Epithelial cell of prostate (primary cell): ENCODE measurements at regions not wholly inside any gene's neighbourhood (a gene's known extent, or its start where the extent isn't known, plus 50 kb on each side); places are given as distances from the start of the nearest gene placed in this dataset.

Experiments used
- DNase-seq: peaks from one replicate; pipeline ENCODE4 v3.0.0-alpha.2; 2011; ENCODE audit warnings: low read depth, low spot score
- H3K27ac ChIP-seq: fragments of 450-650 bp; 2 replicates; pipeline ENCODE4 v1.5.1; 2017; ENCODE audit warnings: mild to moderate bottlenecking

DNA sequence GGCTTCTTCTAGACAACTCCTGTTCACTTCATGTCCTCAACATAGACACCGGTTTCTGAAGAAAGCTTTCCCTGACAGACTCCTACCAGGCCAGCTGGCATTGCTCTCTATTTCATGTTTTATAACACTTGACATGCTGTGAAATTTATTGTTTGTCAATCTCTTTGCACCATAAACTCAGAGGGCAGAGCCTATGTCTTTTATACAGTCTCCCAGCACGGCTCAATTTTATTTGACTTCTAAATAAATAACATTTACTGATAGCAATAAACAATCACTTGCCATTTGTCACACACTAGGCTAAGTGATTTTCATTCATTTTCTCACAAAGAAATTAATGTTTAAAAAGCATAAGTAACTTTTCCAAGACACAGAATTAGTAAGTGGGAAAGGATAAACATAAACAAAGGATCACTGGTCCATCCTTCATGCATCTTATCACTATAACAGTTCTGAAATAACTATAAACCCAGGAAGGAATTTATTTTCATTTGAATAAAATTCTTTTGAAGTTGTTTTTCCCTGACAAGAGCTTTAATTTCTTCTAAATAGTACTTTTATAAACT is 577.6 kb downstream of the TECRL start:
- no peak overlapping the region for H3K27ac ChIP-seq
- DNase-seq, result no peak

DNA sequence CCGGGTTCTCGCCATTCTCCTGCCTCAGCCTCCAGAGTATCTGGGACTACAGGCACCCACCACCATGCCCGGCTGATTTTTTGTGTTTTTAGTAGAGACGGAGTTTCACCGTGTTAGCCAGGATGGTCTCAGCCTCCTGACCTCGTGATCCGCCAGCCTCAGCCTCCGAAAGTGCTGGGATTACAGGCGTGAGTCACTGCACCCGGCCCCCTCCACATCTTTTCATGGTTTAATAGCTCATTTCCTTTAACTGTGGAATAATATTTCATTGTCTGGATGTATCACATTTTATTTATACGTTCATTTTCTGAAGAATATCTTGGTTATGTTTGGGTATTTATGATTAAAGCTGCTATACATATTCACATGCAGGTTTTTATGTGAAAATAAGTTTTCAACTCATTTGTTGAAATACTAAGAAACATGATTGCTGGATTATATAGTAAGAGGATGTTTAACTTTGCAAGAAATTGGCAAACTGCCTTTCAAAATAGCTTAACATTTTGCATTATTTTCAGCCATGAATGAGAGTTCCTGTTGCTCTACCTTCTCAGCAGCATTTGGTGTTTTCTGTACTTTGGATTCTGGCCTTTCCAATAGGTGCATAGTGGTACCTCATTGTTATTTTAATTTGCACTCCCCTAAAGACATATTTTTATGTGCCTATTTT is 591.9 kb downstream of the TECRL start:
- no peak overlapping the region for H3K27ac ChIP-seq
- DNase-seq, result no peak

- no peak for DNase-seq
- no peak overlapping the region for H3K27ac ChIP-seq
Measured at GRCh38 chr4:63814171-63814964, 594.9 kb downstream of the TECRL start.

- DNase-seq, result no peak
- no peak overlapping the region for H3K27ac ChIP-seq
Measured at GRCh38 chr4:63799166-63799565, 610.1 kb downstream of the TECRL start.

DNA sequence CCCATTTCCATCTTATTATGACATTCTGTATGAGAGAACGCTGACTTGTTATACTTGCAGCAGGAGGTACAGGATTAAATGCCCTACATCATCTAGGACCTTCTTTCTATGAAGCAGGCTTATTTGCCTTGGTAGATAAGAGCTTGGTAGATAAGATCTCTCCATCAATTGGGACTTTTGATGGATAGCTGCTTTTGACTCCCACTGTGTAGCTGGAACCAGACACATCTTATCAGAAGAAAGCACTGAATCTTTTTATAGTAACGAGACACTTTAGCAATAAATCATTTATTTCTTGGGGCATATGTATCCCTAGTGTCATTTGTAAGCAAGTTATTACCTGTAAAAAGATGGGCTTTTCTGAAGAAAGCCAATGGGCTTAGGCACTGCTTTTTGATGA is 613.9 kb downstream of the TECRL start:
- no peak for DNase-seq
- no peak overlapping the region for H3K27ac ChIP-seq

DNA sequence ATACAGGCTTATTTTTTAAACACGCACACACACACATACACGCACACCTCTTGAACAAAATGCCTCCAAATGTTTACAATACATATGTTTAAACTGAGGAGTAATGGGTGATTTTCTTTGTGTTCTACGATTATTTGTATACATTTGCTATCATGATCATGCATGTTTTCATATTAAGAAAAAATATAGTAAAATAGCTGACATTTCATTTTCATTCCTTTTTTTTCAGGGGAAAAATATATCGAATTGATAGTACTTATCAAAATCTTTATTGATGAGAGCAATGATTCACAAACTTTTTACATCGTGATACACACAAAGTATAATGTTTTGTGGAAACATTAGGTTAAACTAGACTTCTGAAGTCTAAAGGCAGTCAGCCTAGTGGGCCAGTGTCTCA is 618.9 kb downstream of the TECRL start:
- H3K27ac ChIP-seq, result no peak overlapping the region

DNA sequence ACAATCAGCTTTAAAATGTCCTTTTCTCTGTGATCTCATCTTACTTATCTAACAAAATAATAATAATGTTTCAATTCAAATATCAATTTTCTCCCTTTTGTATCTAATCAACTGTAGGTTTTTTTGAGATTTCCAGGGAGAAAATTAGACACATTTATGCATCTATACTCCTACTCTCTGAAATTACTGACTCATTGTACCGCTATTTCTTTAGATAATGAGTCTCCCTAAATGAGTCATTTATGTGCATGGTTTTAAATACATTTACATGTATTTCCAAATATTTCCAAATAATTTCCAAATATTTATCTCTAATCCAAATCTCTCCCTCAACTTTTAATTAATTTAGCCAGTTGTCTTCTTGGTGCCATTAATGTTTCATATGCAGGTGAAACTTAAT is 621.0 kb downstream of the TECRL start:
- no peak for DNase-seq
- no peak overlapping the region for H3K27ac ChIP-seq

More for the DNA sequence above, 618.9 kb downstream of the TECRL start:
- DNase-seq, result no peak

- H3K27ac ChIP-seq, result no peak overlapping the region
- DNase-seq, result no peak
Measured at GRCh38 chr4:63787326-63787725, 621.9 kb downstream of the TECRL start.

DNA sequence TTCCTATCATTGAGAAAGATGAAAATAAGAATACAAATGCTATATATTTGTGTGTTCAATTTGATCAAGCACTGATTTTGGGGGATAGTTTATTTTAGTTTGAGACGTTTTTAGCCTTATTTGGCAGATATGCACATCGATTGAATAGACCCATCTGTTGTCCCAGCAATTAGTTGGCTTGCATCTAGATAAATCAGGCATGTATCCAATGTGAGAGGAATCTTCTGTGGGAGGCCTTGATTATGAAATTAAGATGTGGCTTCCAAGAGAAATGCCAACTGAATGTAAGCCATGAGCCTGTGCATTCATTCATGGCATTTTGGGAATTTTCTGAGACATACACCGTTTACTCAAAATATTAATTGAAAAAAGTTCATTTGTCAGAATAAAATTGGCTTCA is 623.1 kb downstream of the TECRL start:
- no peak overlapping the region for H3K27ac ChIP-seq
- DNase-seq, result no peak

GRCh38 chr4:63784822-63785221 is 624.4 kb downstream of the TECRL start:
- H3K27ac ChIP-seq, result no peak overlapping the region
- DNase-seq, result no peak

GRCh38 chr4:63777601-63778000 is 631.6 kb downstream of the TECRL start:
- no peak for DNase-seq
- no peak overlapping the region for H3K27ac ChIP-seq

GRCh38 chr4:63764400-63764799 is 644.9 kb downstream of the TECRL start:
- no peak for DNase-seq
- no peak overlapping the region for H3K27ac ChIP-seq

- no peak for DNase-seq
- H3K27ac ChIP-seq, result no peak overlapping the region
Measured at GRCh38 chr4:63757929-63758328, 651.3 kb downstream of the TECRL start.

- no peak overlapping the region for H3K27ac ChIP-seq
- DNase-seq, result no peak
Measured at GRCh38 chr4:63742882-63743281, 666.4 kb downstream of the TECRL start.

DNA sequence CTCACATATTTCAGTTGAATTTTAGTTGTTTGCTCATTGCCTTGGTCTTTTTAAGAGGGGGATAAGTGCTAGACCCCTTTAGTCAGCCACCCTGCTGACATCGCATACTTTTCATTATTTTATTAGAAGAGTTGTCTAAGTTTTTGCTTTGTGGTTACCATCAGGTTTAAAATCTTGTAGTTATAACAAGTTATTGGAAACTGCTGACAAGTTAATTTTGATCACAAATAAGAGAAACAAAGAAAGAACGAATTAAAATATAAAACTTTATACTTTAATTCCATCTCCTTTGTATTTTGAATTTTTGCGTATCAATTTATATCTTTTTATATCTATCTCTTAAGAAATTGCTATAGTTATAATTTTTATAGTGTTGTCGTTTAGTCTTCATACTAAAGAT is 679.7 kb downstream of the TECRL start:
- no peak for DNase-seq
- H3K27ac ChIP-seq, result no peak overlapping the region

DNA sequence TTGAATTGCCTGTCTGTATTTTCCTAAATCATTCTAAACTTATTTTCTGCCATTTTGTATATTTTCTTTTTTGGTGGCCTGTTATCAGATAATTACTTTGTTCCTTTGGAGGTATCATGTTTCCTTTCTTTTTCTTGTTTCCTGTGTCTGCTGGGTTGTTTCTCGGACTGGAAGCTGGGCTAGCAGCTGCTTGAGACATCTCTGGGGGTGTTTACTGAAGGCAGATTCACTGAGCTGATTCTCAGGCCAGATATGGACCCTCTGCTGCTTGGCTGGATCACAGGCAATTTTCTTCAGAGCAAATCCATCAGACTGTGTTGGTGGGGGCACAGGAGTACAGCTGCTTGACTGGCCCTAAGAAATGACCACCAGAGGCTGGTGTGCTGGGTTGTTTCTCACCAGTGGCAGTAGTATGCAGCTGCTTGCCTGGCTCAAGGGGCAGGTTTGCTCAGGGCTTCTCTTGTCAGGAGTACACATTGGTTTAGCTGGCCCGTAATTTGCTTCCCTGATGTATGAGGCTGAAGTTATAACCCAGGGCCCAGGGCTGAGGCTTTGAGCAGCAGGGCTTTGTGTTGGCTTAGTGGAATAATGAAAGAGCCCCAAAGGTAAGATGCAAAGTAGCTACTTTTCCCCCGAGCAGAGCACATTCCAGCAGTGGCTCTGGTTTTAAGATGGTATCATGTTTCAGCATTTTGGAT is 680.6 kb downstream of the TECRL start:
- no peak overlapping the region for H3K27ac ChIP-seq
- no peak for DNase-seq

DNA sequence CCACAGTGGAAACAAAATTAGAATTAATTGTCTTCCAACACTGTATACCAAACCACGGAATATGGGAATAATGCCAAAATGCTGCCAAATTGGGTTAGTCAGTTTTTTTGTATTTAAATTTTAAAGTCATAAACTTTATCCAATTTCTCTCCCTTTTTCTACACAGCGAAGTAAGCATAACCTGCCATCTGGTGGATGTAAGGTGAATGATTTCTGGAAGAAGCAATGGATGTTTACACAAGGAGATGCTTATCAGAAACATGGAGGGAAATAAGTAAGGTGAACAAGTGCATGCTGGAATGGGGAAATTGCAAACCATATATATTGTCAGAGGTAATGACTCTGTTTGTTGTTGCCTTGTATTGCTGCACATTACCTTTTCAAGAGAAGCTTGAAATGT is 691.9 kb downstream of the TECRL start:
- peak; percentile 6 for DNase-seq
- H3K27ac ChIP-seq, result no peak overlapping the region

- H3K27ac ChIP-seq, result no peak overlapping the region
Measured at GRCh38 chr4:63708661-63709060, 700.6 kb downstream of the TECRL start.

DNA sequence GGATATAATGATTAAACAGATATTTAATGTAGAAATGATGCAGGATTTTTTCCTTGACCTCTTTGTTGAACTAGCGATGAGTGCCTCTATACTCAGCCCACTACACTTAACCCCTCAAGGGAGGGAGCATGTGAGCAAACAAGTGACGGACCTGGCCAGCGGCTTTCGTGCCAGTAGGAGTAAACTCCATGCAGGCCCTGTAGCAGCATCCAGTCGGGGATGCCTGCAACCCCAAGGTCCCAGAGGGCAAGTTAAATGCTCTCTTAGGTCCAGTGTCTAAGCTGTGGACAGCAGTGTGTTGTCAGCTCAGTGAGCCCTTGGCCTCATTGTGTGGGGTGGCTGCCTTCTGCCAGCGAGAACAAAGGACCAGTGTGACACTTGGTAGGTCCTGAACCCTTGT is 708.7 kb downstream of the TECRL start:
- DNase-seq, result no peak
- H3K27ac ChIP-seq, result no peak overlapping the region

More at GRCh38 chr4:63708661-63709060, 700.6 kb downstream of the TECRL start:
- no peak for DNase-seq

DNA sequence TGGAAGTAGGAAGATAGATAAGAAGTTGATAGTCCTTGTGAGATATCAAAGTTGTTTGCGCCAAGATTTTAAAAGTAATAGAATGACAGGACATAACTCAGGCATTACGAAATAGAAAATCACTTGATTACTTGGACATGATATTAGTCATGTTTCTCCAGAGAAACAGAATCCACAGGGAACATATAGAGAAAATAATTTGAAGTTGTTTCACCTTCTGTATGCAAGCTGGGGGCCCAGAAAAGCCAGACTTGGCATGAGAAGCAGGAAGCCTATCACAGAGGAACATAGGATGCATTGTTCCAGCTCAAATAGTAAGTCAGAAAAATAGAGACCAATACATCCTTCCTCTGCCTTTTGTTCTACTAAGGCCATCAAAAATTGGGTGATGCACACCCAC is 715.9 kb downstream of the TECRL start:
- no peak for DNase-seq
- H3K27ac ChIP-seq, result no peak overlapping the region

- no peak overlapping the region for H3K27ac ChIP-seq
- DNase-seq, result no peak
Measured at GRCh38 chr4:63678358-63678931, 730.8 kb downstream of the TECRL start.
